H1 (cell line): ENCODE measurements at regions not wholly inside any gene's neighbourhood (a gene's known extent, or its start where the extent isn't known, plus 50 kb on each side); places are given as distances from the start of the nearest gene placed in this dataset.
"Not testable (repeated sequence)": the region's sequence is repeated elsewhere in the genome, so short reads cannot be mapped to it uniquely, and the experiment has no call there.

Experiments
- CTCF ChIA-PET: fragments of 300-600 bp; sonication (Branson Sonifier 250); formaldehyde crosslinking; loops from one replicate; lab custom pipeline; 2021; ENCODE audit not compliant: partially characterized antibody; lab: Charles Lee
- POLR2A ChIA-PET: fragments of 300-600 bp; sonication (Branson Sonifier 250); formaldehyde crosslinking; loops from one replicate; lab custom pipeline; 2021; ENCODE audit warnings: inconsistent platforms; ENCODE audit not compliant: partially characterized antibody; lab: Charles Lee
- DNase-seq, 2 experiments: peaks; one replicate each; pipeline versions ENCODE4 v3.0.0 to v3.0.0-alpha.2; 2010 to 2022; ENCODE audit warnings: low spot score in 2 of 2, low read depth in 1 of 2, mixed read lengths in 1 of 2
- FAIRE-seq: peaks from 2 replicates; lab custom pipeline; 2011; peaks lifted over from hg19 to GRCh38; lab: Jason Lieb, UNC
- H2AFZ ChIP-seq: 2 replicates; pipeline ENCODE4 v1.8.1; 2012; ENCODE audit warnings: low read length, inconsistent platforms
- H2AK5ac ChIP-seq: 2 replicates; pipeline ENCODE4 v1.6.1; 2013; ENCODE audit warnings: low read depth, low read length
- H2BK120ac ChIP-seq: replicated peaks from 2 replicates; pipeline ENCODE3; 2013; ENCODE audit warnings: low read depth, low read length, inconsistent platforms
- H2BK12ac ChIP-seq: 2 replicates; pipeline ENCODE4 v1.6.1; 2013; ENCODE audit warnings: low read depth, low read length
- H2BK15ac ChIP-seq: 2 replicates; pipeline ENCODE4 v1.6.1; 2013; ENCODE audit warnings: low read length
- H2BK20ac ChIP-seq: 2 replicates; pipeline ENCODE4 v1.6.1; 2013; ENCODE audit warnings: low read length
- H2BK5ac ChIP-seq: 2 replicates; pipeline ENCODE4 v1.6.1; 2013; ENCODE audit warnings: low read depth, low read length
- H3K14ac ChIP-seq: 2 replicates; pipeline ENCODE4 v1.6.1; 2013; ENCODE audit warnings: inconsistent platforms; ENCODE audit not compliant: insufficient read length
- H3K18ac ChIP-seq: 2 replicates; pipeline ENCODE4 v1.6.1; 2013; ENCODE audit warnings: low read length; ENCODE audit errors: extremely low read depth
- H3K23ac ChIP-seq: 2 replicates; pipeline ENCODE4 v1.6.1; 2013; ENCODE audit warnings: inconsistent platforms; ENCODE audit not compliant: insufficient read length
- H3K23me2 ChIP-seq: 2 replicates; pipeline ENCODE4 v1.6.1; 2013; ENCODE audit warnings: low read depth, low read length
- H3K27ac ChIP-seq: 2 replicates; pipeline ENCODE4 v1.6.1; 2011; ENCODE audit warnings: low read depth, low read length, inconsistent platforms
- H3K27me3 ChIP-seq, 4 experiments: replicated peaks in 1 of 4; 1 replicate in 1 of 4; 2 replicates in 3 of 4; pipeline versions ENCODE4 v1.6.1 to v1.8.1; 2011 to 2013; ENCODE audit warnings: low read length in 3 of 4, mild to moderate bottlenecking in 3 of 4, inconsistent platforms in 2 of 4, mixed read lengths in 2 of 4, moderate library complexity in 1 of 4; ENCODE audit not compliant: control insufficient read depth in 3 of 4, insufficient read depth in 3 of 4; ENCODE audit errors: extremely low read depth in 1 of 4
- H3K36me3 ChIP-seq, 4 experiments: 2 replicates each; pipeline versions ENCODE4 v1.6.1 to v1.8.1; 2011 to 2013; ENCODE audit warnings: mild to moderate bottlenecking in 4 of 4, low read length in 3 of 4, moderate library complexity in 2 of 4, control low read depth in 1 of 4, inconsistent platforms in 1 of 4; ENCODE audit not compliant: insufficient read depth in 4 of 4, control insufficient read depth in 2 of 4
- H3K4ac ChIP-seq: replicated peaks from 2 replicates; pipeline ENCODE3; 2013; ENCODE audit warnings: low read length, low read depth, mixed read lengths, inconsistent platforms; ENCODE audit not compliant: insufficient read length
- H3K4me1 ChIP-seq, 4 experiments: replicated peaks in 1 of 4; 1 replicate in 1 of 4; 2 replicates in 3 of 4; pipeline versions ENCODE4 v1.6.1 to v1.8.1; 2011 to 2013; ENCODE audit warnings: low read length in 3 of 4, inconsistent platforms in 2 of 4, mixed read lengths in 1 of 4; ENCODE audit not compliant: insufficient read depth in 4 of 4, control insufficient read depth in 3 of 4
- H3K4me2 ChIP-seq, 2 experiments: 2 replicates each; pipeline versions ENCODE4 v1.6.1 to v1.8.1; 2011 to 2013; ENCODE audit warnings: low read depth in 2 of 2, low read length in 2 of 2, control low read depth in 1 of 2, inconsistent platforms in 1 of 2, mild to moderate bottlenecking in 1 of 2; ENCODE audit not compliant: insufficient read depth in 1 of 2
- H3K4me3 ChIP-seq, 4 experiments: fragments of 200-600, 300-600 bp in 1 of 4; sonication (generic), shearing (Covaris generic), sonication (Bioruptor Twin) in 1 of 4; 2 replicates each; pipeline versions ENCODE4 v1.5.1 to v1.8.1; 2011 to 2016; ENCODE audit warnings: low read length in 4 of 4, low read depth in 3 of 4, control low read depth in 2 of 4, inconsistent platforms in 2 of 4, mild to moderate bottlenecking in 2 of 4, mixed read lengths in 1 of 4, moderate library complexity in 1 of 4; ENCODE audit not compliant: insufficient read depth in 2 of 4; ENCODE audit errors: extremely low read depth in 1 of 4
- H3K56ac ChIP-seq: replicated peaks from 2 replicates; pipeline ENCODE3; 2013; ENCODE audit warnings: low read depth, mild to moderate bottlenecking, mixed read lengths, low read length, inconsistent platforms; ENCODE audit not compliant: insufficient read length
- H3K79me1 ChIP-seq: 2 replicates; pipeline ENCODE4 v1.6.1; 2013; ENCODE audit warnings: low read depth, low read length, control low read depth
- H3K79me2 ChIP-seq, 2 experiments: 2 replicates each; pipeline versions ENCODE4 v1.6.1 to v1.8.1; 2012 to 2013; ENCODE audit warnings: low read length in 2 of 2, mild to moderate bottlenecking in 2 of 2, inconsistent platforms in 1 of 2; ENCODE audit not compliant: insufficient read depth in 2 of 2, control insufficient read depth in 1 of 2
- H3K9ac ChIP-seq, 4 experiments: replicated peaks in 1 of 4; 1 replicate in 1 of 4; 2 replicates in 3 of 4; pipeline versions ENCODE4 v1.6.1 to v1.8.1; 2011 to 2013; ENCODE audit warnings: low read depth in 3 of 4, low read length in 3 of 4, control low read depth in 2 of 4, mild to moderate bottlenecking in 2 of 4, moderate library complexity in 2 of 4, inconsistent platforms in 1 of 4; ENCODE audit errors: extremely low read depth in 1 of 4
- H3K9me3 ChIP-seq, 2 experiments: 2 replicates each; pipeline versions ENCODE4 v1.6.1 to v1.8.1; 2012 to 2013; ENCODE audit warnings: mild to moderate bottlenecking in 2 of 2, moderate library complexity in 2 of 2, control low read depth in 1 of 2, inconsistent platforms in 1 of 2, low read depth in 1 of 2, low read length in 1 of 2, mixed read lengths in 1 of 2; ENCODE audit not compliant: insufficient read depth in 2 of 2
- H4K20me1 ChIP-seq, 2 experiments: replicated peaks in 1 of 2; 2 replicates each; pipeline versions ENCODE3 to v1.8.1; 2011 to 2013; ENCODE audit warnings: inconsistent platforms in 2 of 2, low read length in 2 of 2, mild to moderate bottlenecking in 1 of 2; ENCODE audit not compliant: insufficient read depth in 2 of 2, control insufficient read depth in 1 of 2
- H4K5ac ChIP-seq: 2 replicates; pipeline ENCODE4 v1.6.1; 2013; ENCODE audit warnings: low read length, low read depth, mixed read lengths, inconsistent platforms; ENCODE audit not compliant: insufficient read length
- H4K8ac ChIP-seq: 2 replicates; pipeline ENCODE4 v1.8.0; 2013; ENCODE audit warnings: mild to moderate bottlenecking, moderate library complexity, low read length, inconsistent platforms; ENCODE audit not compliant: insufficient read depth; ENCODE audit errors: extremely low read depth
- H4K91ac ChIP-seq: replicated peaks from 2 replicates; pipeline ENCODE3; 2013; ENCODE audit warnings: low read length, mixed read lengths, inconsistent platforms; ENCODE audit not compliant: insufficient read length
- WGBS, 2 experiments: shearing (Covaris generic) in 1 of 2; methylation state at CpG; one replicate each; pipeline versions ENCODE4 v1.1.6 to v1.1.7; 2013 to 2015; ENCODE audit warnings: low lambda C conversion rate in 2 of 2, mixed read lengths in 2 of 2, inconsistent platforms in 1 of 2, low coverage in 1 of 2, missing lambda C conversion rate in 1 of 2; ENCODE audit not compliant: insufficient replicate concordance in 2 of 2, insufficient coverage in 1 of 2, insufficient read length in 1 of 2; ENCODE audit errors: extremely low coverage in 1 of 2, missing lambda C conversion rate in 1 of 2; 5-methylcytosine and 5-hydroxymethylcytosine counted together

DNA sequence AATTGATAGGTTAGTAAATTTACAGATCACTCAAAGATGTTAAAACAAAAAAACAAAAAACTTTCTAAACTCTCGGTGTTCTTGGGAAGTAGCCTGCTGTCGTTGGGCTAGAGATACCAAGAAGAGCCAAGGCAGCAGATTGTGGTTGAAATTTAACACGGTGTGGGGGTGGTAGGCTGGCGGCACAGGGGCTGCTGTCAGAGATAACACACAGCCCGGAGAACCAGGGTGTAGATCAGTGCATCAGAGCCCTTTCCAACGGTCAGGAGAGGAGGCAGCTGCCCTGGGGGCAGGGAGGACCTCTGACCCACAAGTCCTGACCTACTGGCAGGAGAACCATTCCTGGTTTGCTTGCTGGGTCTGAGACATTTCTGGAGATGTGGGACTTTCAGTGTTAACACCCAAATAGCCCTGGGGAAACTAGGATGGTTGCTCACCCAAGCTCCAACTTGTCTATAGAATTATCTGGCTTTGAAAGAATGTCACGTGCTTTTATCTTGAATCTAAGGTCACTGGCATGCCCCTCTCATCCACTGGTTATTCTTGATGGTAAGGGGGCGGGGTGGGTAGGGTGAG lies 205.2 kb upstream of the PLGLB2 start:
- H3K4me3 ChIP-seq, H3K56ac ChIP-seq, CTCF ChIA-PET, H2BK12ac ChIP-seq, H4K20me1 ChIP-seq, H2BK5ac ChIP-seq, H3K18ac ChIP-seq, FAIRE-seq, H3K27ac ChIP-seq, H3K79me1 ChIP-seq, H3K27me3 ChIP-seq, H3K4me1 ChIP-seq, H3K4me2 ChIP-seq, H4K5ac ChIP-seq, H2BK20ac ChIP-seq, H3K36me3 ChIP-seq, DNase-seq, H3K4ac ChIP-seq, H2AFZ ChIP-seq, H3K23me2 ChIP-seq, H3K14ac ChIP-seq, H2AK5ac ChIP-seq, H3K23ac ChIP-seq, POLR2A ChIA-PET, H3K79me2 ChIP-seq, H3K9ac ChIP-seq, H4K8ac ChIP-seq, H3K9me3 ChIP-seq, H2BK120ac ChIP-seq, H4K91ac ChIP-seq, H2BK15ac ChIP-seq: not testable (repeated sequence)
- 92% methylated on average over 6 of the region's 8 CpGs; no CpG with 5 or more reads in 1 of the 2 experiments for WGBS, 2 experiments

- H3K23me2 ChIP-seq, H3K9ac ChIP-seq, H3K79me2 ChIP-seq, H2BK20ac ChIP-seq, H2AFZ ChIP-seq, H3K4me3 ChIP-seq, H2BK15ac ChIP-seq, H3K36me3 ChIP-seq, H3K79me1 ChIP-seq, H3K18ac ChIP-seq, H2AK5ac ChIP-seq, DNase-seq, H3K4me1 ChIP-seq, POLR2A ChIA-PET, H3K27ac ChIP-seq, H3K23ac ChIP-seq, H2BK12ac ChIP-seq, H4K91ac ChIP-seq, H3K4ac ChIP-seq, CTCF ChIA-PET, H2BK5ac ChIP-seq, H2BK120ac ChIP-seq, H3K9me3 ChIP-seq, H4K20me1 ChIP-seq, H3K56ac ChIP-seq, FAIRE-seq, H4K5ac ChIP-seq, H3K14ac ChIP-seq, H4K8ac ChIP-seq, H3K4me2 ChIP-seq, H3K27me3 ChIP-seq: not testable (repeated sequence)
- WGBS, 2 experiments = no CpG with 5 or more reads among the region's 1 CpG
Observed at GRCh38 chr2:87543797-87544196, 204.1 kb upstream of the PLGLB2 start.
